ENCODE measurements at regions not wholly inside any gene's neighbourhood (a gene's known extent, or its start where the extent isn't known, plus 50 kb on each side); places are given as distances from the start of the nearest gene placed in this dataset.

GRCh38 chr12:30144777-30145683 is 361.3 kb upstream of the TMTC1 start:
- DNase-seq, result no peak

DNA sequence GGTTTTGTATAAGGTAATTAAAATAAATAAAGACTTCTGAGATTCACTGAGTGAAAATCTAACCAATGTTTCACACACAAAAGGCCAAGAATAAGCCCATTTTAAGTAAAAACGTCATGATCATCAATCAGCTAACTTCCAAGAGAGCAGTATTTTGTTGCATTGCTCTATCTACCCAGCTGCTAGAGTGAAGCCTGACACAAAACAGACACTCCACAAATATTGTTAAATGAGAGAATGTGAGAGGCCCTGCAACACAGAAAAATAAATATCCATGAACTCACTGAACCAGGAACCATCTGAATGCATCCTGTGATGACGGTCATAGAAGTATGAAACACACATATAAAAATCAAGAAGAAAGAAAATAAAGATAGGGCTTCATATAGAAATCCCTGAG is 358.6 kb upstream of the TMTC1 start:
- DNase-seq, result peak; percentile 32

GRCh38 chr12:30138483-30138882 is 354.7 kb upstream of the TMTC1 start:
- no peak for DNase-seq

DNA sequence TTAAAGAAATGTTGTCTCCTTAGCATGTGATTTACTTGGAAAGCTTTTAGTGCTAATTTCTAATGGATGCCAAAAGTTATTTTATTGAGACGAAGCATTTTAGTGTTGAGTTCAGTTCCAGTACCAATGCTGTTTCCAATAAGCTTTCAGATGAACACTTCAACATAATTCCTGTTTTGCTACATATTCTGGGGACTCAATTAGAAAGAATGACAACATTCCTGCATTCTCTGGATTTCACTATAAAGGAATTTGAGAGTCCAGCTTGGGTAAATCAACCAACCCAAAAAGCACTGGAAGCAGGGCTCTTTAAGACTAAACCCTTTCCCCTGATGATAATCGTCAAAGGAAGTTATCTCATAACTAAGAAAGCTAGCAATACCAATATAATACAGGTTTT is 353.0 kb upstream of the TMTC1 start:
- DNase-seq, result no peak

- DNase-seq, result no peak
Measured at GRCh38 chr12:30135776-30136175, 352.0 kb upstream of the TMTC1 start.

DNA sequence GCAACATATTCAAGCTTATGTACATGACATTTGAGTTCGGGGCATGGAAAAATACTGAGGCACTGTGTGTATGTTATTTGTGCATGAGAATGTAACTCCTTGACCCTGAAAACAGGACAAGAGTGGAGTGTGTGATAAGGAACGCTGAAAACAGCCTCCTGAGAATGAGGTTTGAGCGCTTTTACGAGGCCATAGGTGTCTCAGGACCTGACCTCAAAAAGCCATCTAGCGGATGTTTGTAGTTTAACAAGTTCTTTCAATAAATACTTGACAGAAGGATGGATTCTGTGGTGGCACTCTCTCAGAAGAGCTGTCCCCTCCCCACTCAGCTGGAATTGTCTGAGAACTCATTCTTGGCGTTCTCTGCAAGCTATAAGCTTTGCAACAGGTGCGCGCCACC is 350.5 kb upstream of the TMTC1 start:
- DNase-seq, result peak; percentile 95

DNA sequence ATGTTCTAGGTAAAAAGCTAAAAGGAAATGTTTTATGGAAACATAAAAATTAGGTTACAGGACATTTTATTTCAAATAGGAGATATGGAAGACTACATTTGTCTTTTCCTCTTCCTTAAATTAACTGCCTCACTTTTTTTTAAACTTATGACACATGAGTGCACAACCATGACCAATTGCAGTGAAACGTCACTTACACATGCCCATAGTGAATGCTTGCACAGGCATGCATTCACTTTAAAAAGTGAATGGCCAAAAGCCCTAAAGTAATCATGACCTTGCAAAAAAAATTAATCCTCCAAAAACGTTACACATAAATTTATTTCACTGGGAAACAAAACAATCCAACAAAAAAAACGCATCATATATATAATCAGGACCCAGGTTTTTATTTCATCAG is 343.2 kb upstream of the TMTC1 start:
- DNase-seq, result no peak

GRCh38 chr12:30120522-30120921 is 336.8 kb upstream of the TMTC1 start:
- DNase-seq, result no peak

DNA sequence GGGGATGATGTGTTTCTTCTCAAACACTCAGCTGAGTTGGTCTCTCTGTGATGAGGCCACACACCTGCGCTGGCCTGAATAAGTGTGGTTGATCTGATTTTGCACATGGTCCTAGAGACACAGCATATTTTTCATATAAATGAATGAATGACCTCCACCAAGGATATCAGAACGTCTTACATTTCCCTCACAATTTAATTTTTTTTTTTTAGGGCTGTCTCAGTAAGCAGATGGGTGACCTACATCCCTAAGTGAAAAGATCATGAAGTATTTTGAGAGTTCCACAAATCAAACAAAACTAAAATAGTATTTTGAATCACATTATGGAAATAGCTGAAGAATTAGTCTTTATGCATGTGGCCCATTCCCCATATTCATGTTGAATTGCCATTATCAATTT is 333.7 kb upstream of the TMTC1 start:
- DNase-seq, result no peak

DNA sequence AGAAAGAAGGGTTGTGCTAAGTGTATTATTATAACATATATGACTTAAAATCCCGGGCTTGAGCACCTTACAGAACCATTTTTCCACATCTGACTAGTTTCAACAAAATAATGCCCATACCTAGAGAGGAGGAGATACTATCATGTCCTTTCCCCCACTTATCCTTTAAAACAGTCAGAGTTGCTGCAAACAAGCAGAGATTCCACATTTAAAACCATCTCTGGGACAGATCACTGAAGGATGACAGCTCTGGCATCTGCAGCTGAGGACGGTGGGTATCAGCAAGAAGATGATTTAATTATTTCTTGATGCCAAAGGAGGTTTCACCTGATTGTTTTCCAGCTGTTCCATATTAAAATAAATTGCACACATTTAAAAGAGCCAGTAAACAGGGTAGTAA is 328.0 kb upstream of the TMTC1 start:
- DNase-seq, result no peak

- DNase-seq, result peak; percentile 59
Measured at GRCh38 chr12:30110958-30111586, 327.3 kb upstream of the TMTC1 start.

DNA sequence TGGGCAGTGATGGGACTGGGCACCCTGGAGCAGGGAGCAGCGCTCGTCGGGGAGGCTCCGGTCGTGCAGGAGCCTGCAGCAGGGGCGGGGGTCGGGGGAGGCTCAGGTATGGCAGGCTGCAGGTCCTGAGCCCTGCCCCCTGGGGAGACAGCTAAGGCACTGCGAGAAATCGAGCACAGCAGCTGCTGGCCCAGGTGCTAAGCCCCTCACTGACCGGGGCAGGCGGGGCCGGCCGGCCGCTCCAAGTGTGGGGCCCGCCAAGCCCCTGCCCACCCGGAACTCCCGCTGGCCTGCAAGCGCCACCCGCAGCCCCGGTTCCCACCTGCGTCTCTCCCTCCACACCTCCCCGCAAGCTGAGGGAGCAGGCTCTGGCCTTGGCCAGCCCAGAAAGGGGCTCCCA is 326.8 kb upstream of the TMTC1 start:
- DNase-seq, result no peak

- no peak for DNase-seq
Measured at GRCh38 chr12:30108666-30109065, 324.9 kb upstream of the TMTC1 start.

GRCh38 chr12:30106204-30106965 is 322.6 kb upstream of the TMTC1 start:
- no peak for DNase-seq

GRCh38 chr12:30105505-30105904 is 321.8 kb upstream of the TMTC1 start:
- no peak for DNase-seq

DNA sequence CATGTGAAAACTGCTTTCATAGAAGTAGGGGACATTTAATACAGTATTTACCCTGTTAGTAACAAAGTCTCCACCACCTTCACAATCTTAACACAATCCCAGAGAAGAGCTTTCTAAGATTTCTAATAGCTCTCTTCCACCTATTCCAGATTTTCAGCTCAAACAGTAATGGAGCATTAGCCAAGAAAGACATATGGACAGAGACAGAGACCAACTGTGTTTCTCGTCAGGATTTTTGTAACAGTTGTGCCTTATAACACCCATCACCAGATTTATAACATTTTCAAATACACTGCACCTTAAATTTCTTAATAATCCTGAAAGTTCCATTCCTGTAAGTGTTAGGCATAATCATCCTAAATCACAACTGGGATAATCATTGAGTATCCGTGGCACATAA is 321.2 kb upstream of the TMTC1 start:
- no peak for DNase-seq

- no peak for DNase-seq
Measured at GRCh38 chr12:30100741-30101140, 317.0 kb upstream of the TMTC1 start.

DNA sequence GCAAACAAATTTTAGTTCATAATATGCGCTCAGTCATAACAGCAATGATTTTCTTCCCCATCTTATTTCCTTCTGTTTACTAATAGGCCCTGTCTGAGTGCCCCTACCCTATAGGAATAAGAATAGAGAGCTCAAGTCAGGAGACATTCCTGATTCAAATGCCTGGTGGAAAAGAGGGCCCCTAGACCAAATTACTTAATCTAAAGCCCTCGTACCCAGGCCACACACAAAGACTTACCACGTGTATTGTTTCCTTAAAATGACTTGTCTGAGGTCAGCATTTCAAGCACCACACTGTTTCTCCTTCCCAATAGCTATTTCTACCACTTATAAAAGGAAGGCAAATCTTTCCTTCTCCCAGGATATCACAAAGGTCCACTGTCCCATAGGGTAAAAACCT is 314.9 kb upstream of the TMTC1 start:
- no peak for DNase-seq

DNA sequence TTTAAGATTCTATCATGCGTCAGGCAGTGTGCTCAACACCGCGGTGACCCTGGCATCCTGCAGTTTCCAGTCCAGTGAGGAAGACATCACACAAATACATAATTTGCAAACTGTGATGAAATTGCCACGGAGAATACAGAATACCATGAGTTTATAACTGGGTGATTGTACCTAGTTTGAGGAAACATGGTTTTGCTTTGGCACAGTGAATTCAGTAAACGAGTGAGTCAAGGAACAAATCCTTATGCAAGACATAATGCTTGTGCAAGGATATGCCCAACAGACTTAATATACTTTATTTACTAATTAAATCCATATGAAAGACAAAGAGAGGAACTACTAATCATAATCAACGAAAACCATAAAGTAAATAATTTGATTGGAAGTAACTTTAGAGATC is 311.8 kb upstream of the TMTC1 start:
- DNase-seq, result no peak

GRCh38 chr12:30092983-30093617 is 309.4 kb upstream of the TMTC1 start:
- no peak for DNase-seq

- DNase-seq, result no peak
Measured at GRCh38 chr12:30090258-30090657, 306.5 kb upstream of the TMTC1 start.

DNA sequence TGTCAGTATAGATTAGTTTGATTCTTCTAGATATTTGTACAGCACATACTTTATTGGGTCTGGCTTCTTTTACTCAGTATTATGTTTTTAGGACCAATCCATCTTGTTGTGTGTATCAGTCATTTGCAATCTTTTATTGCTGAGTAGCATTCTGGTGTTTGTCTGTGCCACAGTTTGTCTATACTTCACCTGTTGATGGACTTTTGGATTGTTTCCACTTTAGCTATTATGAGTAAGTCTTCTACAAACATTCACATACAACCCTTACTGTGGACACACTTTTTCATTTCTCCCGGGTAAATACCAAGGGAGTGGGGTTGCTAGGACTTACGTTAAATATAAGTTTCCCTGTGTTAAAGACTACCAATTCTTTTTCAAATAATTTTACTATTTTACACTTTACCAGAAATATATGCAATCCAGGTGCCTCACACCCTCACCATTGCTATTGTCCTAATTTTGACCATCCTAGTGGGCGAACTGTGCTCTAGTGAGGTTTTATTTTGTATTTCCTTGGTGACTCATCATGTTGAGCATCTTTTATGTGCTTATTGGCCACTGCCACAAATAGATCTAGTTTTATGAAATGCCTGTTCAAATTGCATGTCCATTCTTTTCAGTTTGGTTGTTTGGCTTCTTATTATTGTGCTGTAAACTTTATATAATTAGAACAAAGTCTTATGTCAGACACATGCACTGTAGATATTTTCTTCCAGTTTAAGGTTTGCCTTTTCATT is 304.7 kb upstream of the TMTC1 start:
- peak; percentile 91 for DNase-seq

GRCh38 chr12:30082381-30082780 is 298.6 kb upstream of the TMTC1 start:
- no peak for DNase-seq

Measured in DMS53 (cell line).